HG03469 (cell line): ENCODE measurements at regions not wholly inside any gene's neighbourhood (a gene's known extent, or its start where the extent isn't known, plus 50 kb on each side); places are given as distances from the start of the nearest gene placed in this dataset.
"Not testable (repeated sequence)": the region's sequence is repeated elsewhere in the genome, so short reads cannot be mapped to it uniquely, and the experiment has no call there.

Source experiments
- ATAC-seq: cut with Tn5 transposase; IDR thresholded peaks from one replicate; pipeline ENCODE4 v1.9.1; 2021; ENCODE audit warnings: mild to moderate bottlenecking, moderate library complexity, moderate number of reproducible peaks; ENCODE audit not compliant: unreplicated experiment

GRCh38 chr2:180840641-180841040 is 139.8 kb upstream of the UBE2E3 start:
- no peak for ATAC-seq

DNA sequence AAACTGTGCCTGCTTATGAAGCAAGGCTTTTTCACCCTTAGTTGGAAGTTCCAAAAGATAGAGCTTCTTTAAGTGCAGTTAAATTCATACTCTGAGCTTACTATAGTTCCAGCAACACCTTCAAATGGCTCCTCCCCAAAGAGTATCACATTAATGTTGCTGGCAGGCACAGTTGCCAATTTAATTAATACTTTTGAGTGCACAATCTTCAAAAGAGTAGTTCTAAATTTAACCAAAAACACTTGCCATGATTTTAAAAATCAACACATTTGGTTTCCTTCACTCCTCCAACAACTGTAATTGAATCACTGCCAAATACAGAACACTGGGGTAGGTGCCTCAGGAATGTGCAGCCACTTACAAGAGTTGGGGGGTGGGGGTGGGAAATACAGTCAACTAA is 150.6 kb upstream of the UBE2E3 start:
- ATAC-seq: no peak

GRCh38 chr2:180829261-180829660 is 151.1 kb upstream of the UBE2E3 start:
- no peak for ATAC-seq

DNA sequence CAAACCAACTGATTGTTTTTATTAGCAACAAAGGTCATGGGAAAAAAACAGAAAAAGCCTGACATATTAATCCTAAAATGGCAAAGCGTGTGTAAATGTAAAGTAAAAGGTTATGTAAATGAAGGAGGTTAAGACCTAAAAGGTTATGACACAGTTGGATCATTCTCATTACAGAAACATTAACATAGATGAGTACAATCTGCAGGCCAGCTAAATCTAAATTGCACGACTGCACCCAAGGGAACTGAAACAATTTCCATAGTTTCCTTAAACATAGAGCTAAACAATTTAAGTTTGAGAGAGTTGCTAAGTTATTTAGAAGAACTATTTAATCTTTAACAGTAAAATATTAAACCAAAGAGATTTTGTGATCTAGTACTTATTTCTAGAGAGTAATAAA is 151.6 kb upstream of the UBE2E3 start:
- no peak for ATAC-seq

DNA sequence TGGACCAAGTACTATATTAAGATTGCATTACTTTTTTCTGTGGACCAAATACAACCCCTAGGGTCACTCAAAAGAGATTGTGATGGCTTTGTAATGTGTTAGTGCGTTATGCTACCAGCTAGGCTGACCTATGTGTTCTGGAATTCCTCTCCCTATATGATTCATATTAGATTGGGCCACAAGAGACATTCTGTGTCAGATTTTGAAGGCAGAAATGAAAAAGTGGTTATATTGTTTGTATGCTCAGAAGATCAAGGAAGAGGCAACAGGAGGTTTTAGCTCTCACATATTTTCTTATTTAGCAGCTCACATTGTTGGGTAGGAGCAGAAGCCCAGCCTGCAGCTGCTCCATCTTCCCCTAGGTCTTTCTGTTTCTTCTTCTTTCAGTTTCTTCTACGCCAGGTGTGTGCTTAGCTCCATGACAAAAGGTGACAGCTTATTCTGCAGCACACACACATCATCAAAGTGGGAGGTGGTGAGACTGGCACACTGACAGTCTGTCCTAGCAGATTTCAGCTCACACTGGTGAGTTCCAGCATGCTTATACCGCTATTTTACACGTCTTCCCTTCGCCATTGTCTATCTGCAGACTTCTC is 156.8 kb upstream of the UBE2E3 start:
- no peak for ATAC-seq

DNA sequence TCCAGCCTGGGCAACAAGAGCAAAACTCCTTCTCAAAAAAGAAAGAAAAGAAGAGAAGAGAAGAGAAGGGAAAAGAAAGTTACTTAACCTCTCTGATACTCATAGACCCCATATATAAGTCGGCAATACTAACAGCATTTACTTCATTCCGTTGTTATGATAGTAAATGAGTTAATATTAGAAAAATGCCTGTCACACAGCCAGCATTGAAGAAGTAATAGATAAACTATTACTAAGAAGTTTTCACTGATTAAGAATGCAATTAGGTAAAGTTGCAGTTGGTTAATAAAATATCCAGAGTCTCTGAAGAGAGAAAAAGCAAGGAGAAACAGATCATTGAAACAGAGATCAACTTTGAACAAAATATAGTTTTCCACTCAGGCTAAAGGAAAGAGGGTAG is 161.3 kb upstream of the UBE2E3 start:
- no peak for ATAC-seq

DNA sequence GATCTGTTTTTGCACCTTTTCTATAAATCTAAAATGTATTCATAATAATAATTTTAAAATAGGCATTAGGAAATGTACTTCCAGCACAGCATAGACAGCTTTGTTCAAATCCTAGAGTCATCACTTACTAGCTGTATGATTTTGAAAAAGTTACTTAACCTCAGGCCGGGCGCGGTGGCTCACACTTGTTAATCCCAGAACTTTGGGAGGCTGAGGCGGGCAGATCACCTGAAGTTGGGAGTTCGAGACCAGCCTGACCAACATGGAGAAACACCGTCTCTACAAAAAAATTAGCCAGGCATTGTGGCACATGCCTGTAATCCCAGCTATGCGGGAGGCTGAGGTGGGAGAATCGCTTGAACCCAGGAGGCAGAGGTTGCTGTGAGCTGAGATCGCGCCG is 161.7 kb upstream of the UBE2E3 start:
- not testable (repeated sequence) for ATAC-seq

DNA sequence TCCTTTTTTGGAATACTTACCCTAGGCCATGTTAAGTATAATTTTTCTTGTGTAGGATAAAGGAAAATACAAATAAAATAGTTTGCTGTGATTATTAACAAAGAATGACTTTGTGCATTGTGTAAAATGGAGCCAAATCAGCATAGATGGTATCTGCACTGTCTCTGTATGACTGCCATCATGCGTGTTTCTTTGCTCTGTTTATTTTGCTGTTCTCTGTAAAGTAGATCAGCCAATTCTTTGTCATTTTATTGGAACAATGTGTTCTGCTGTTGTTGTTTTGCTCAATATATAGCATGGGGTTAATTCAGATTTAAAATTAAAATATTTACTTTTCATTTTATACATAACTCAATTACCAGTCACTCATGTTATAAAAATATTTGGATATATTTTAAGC is 181.3 kb upstream of the UBE2E3 start:
- ATAC-seq: no peak

DNA sequence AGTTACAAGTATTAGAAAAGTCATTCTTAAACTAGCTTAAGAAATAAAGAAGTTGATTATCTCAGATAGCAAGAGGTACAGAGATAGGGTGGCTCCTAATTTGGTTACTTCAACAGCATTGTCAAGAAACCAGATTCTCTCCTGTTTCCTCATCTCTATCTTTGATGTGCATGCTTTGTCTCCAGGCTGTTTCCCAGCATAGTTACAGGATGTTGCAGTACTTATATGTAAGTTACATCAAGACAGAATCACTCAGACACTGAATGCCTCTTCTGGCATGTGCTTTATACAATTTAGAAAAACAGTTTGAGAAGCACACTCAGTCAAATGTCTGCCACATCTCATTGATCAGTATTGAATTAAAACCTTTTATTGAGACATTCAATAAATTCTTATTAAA is 189.5 kb upstream of the UBE2E3 start:
- no peak for ATAC-seq

GRCh38 chr2:180787330-180787729 is 193.1 kb upstream of the UBE2E3 start:
- no peak for ATAC-seq

GRCh38 chr2:180781276-180781675 is 199.1 kb upstream of the UBE2E3 start:
- ATAC-seq: no peak

- no peak for ATAC-seq
Measured at GRCh38 chr2:180778291-180778690, 202.1 kb upstream of the UBE2E3 start.

DNA sequence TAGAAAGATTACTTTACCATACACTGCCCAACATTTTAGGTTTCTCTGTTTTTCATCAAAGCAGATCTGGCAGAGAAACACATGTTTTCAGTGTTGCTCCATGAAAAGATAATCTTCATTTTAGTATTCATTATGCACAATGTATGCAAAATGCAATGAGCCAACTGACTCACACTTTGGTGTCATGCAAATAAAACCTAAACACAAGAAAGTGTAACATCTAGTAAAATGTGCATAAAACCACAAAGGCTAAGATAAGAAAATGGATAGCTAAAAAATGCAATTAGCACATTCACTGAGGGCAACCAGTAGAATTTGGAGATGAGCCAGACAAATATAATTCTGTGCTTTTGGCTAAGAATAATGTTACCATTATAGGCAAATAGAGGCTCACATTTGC is 203.5 kb upstream of the UBE2E3 start:
- ATAC-seq: no peak

DNA sequence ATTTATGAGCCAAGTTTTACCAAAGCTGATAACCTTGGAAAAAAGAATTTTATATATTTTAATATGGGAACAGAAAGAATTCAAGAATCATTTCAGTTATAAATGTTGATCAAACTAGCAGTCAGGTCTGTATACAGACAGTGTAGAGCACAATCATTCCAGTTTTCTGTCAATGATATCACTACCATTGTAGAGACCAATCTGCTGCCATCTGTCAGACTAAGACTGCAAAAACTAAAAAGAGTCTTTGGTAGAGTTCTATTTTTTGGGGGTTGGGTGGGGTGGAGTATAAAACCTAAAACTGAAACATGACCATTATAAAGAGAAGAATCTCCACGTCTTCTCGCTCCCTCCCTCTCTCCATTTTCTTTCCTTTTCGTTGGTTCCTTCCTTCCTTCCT is 204.7 kb upstream of the UBE2E3 start:
- no peak for ATAC-seq

DNA sequence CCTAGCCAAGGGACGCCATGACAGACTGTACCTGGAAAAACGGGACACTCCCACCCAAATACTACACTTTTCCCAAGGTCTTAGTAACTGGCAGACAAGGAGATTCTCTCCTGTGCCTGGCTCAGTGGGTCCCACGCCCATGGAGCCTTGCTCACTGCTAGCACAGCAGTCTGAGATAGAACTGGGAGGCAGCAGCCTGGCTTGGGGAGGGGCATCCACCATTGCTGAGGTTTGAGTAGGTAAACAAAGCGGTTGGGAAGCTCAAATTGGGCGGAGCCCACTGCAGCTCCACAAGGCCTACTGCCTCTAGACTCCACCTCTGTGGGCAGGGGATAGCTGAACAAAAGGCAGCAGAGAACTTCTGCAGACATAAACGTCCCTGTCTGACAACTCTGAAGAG is 215.1 kb upstream of the UBE2E3 start:
- not testable (repeated sequence) for ATAC-seq

GRCh38 chr2:180763263-180763989 is 217.0 kb upstream of the UBE2E3 start:
- ATAC-seq: no peak

DNA sequence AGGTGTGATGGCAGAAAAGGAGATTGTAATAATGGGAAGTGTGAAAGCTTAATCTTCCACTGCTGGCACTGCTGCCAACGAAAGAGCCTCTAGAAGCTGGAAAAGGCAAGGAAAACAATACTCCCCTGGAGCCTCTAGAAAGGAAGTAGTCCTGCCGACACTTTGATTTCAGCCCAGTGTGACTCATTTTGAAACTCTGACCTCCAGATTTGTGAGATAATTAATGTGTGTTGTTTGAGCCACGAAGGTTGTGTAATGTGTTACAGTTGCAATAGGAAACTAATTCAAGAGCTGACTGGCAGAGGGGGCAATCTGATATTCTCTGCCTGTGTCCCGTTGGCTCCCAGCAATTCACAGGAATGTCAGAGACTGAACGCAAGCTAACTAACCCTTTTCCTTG is 219.2 kb upstream of the UBE2E3 start:
- no peak for ATAC-seq

GRCh38 chr2:180759631-180760030 is 220.8 kb upstream of the UBE2E3 start:
- ATAC-seq: no peak

GRCh38 chr2:180753809-180754761 is 226.3 kb upstream of the UBE2E3 start:
- no peak for ATAC-seq

- ATAC-seq: no peak
Measured at GRCh38 chr2:180751306-180751920, 229.0 kb upstream of the UBE2E3 start.

DNA sequence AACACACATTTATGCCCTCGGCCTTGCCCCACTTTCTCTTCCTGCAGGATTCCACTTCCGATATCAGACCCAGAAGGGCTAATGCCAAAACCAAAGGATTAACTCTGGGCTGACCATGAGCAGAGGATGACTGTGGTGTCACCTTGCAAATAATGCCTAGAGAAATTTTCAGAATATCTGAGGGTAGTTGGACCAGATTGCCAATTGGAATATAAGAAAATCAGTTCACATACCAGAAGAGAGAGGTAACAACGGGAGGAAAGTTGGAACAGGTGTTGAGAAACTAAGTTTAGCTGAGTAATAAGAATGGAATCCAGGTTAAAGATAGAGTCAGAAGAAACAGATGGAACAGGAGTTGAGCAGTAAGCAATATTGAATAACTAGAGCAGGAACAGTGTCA is 232.7 kb upstream of the UBE2E3 start:
- no peak for ATAC-seq
